ENCODE measurements at regions not wholly inside any gene's neighbourhood (a gene's known extent, or its start where the extent isn't known, plus 50 kb on each side); places are given as distances from the start of the nearest gene placed in this dataset.

GRCh38 chr4:158006990-158007389 lies 165.8 kb downstream of the GASK1B start:
- Histone ChIP-seq H3K9me3 (ENCODE audit: insufficient read depth, low read depth, low read length) (no peaks in the 10 kb centered on the region), H2AFZ (ENCODE audit: low read length) (no peak overlapping the region), H3K4me2 (ENCODE audit: low read depth, low read length, poor library complexity, severe bottlenecking) (no peak overlapping the region), H3K27me3 (ENCODE audit: insufficient read depth, low read length, poor library complexity, severe bottlenecking) (no peaks in the 10 kb centered on the region), H3K4me3 (ENCODE audit: low read length, poor library complexity, severe bottlenecking) (no peak overlapping the region), H4K20me1 (ENCODE audit: insufficient read depth, low read length, poor library complexity, severe bottlenecking) (no peaks in the 10 kb centered on the region), H3K36me3 (ENCODE audit: insufficient read depth, low read length) (no peaks in the 10 kb centered on the region), H3K4me1 (ENCODE audit: insufficient read depth, low read length, poor library complexity, severe bottlenecking) (no peaks in the 10 kb centered on the region), H3K9ac (ENCODE audit: low read depth, low read length, poor library complexity, severe bottlenecking) (no peak overlapping the region), H3F3A (ENCODE audit: low read depth) (no peaks in the 10 kb centered on the region), H3K9me2 (replicated peaks; ENCODE audit: low read depth, low read length) (no peaks in the 10 kb centered on the region), H3K79me2 (ENCODE audit: insufficient read depth, low read length) (no peaks in the 10 kb centered on the region)
- TF ChIP-seq EZH2phosphoT487 (IDR thresholded peaks at IDR 0.05; ENCODE audit: borderline replicate concordance) (no peak), CTCF (conservative IDR thresholded peaks at IDR 0.05; ENCODE audit: low read length) (no peak)

GRCh38 chr4:158005021-158005420 lies 167.8 kb downstream of the GASK1B start:
- no peaks in the 10 kb centered on the region for H4K20me1 ChIP-seq (ENCODE audit: insufficient read depth, low read length, poor library complexity, severe bottlenecking)
- TF ChIP-seq EZH2phosphoT487 (IDR thresholded peaks at IDR 0.05; ENCODE audit: borderline replicate concordance) (no peak), CTCF (conservative IDR thresholded peaks at IDR 0.05; ENCODE audit: low read length) (no peak)
- no peak overlapping the region for H3K9ac ChIP-seq (ENCODE audit: low read depth, low read length, poor library complexity, severe bottlenecking)
- no peaks in the 10 kb centered on the region for H3F3A ChIP-seq (ENCODE audit: low read depth)
- no peak overlapping the region for H3K4me3 ChIP-seq (ENCODE audit: low read length, poor library complexity, severe bottlenecking)
- no peak overlapping the region for H2AFZ ChIP-seq (ENCODE audit: low read length)
- H3K79me2 ChIP-seq (ENCODE audit: insufficient read depth, low read length) = no peaks in the 10 kb centered on the region
- H3K4me1 ChIP-seq (ENCODE audit: insufficient read depth, low read length, poor library complexity, severe bottlenecking) = no peaks in the 10 kb centered on the region
- no peaks in the 10 kb centered on the region for H3K36me3 ChIP-seq (ENCODE audit: insufficient read depth, low read length)
- H3K4me2 ChIP-seq (ENCODE audit: low read depth, low read length, poor library complexity, severe bottlenecking) = no peak overlapping the region
- H3K9me3 ChIP-seq (ENCODE audit: insufficient read depth, low read depth, low read length) = no peaks in the 10 kb centered on the region
- H3K9me2 ChIP-seq (replicated peaks; ENCODE audit: low read depth, low read length) = no peaks in the 10 kb centered on the region
- no peaks in the 10 kb centered on the region for H3K27me3 ChIP-seq (ENCODE audit: insufficient read depth, low read length, poor library complexity, severe bottlenecking)

GRCh38 chr4:158004101-158004500 lies 168.7 kb downstream of the GASK1B start:
- H4K20me1 ChIP-seq (ENCODE audit: insufficient read depth, low read length, poor library complexity, severe bottlenecking) = no peaks in the 10 kb centered on the region
- no peak overlapping the region for H2AFZ ChIP-seq (ENCODE audit: low read length)
- H3K9ac ChIP-seq (ENCODE audit: low read depth, low read length, poor library complexity, severe bottlenecking) = no peak overlapping the region
- H3K4me1 ChIP-seq (ENCODE audit: insufficient read depth, low read length, poor library complexity, severe bottlenecking) = no peaks in the 10 kb centered on the region
- H3K9me3 ChIP-seq (ENCODE audit: insufficient read depth, low read depth, low read length) = no peaks in the 10 kb centered on the region
- no peaks in the 10 kb centered on the region for H3K9me2 ChIP-seq (replicated peaks; ENCODE audit: low read depth, low read length)
- H3F3A ChIP-seq (ENCODE audit: low read depth) = no peaks in the 10 kb centered on the region
- H3K4me2 ChIP-seq (ENCODE audit: low read depth, low read length, poor library complexity, severe bottlenecking) = no peak overlapping the region
- TF ChIP-seq EZH2phosphoT487 (IDR thresholded peaks at IDR 0.05; ENCODE audit: borderline replicate concordance) = no peak
- TF ChIP-seq CTCF (conservative IDR thresholded peaks at IDR 0.05; ENCODE audit: low read length) = no peak
- H3K36me3 ChIP-seq (ENCODE audit: insufficient read depth, low read length) = no peaks in the 10 kb centered on the region
- H3K27me3 ChIP-seq (ENCODE audit: insufficient read depth, low read length, poor library complexity, severe bottlenecking) = no peaks in the 10 kb centered on the region
- H3K79me2 ChIP-seq (ENCODE audit: insufficient read depth, low read length) = no peaks in the 10 kb centered on the region
- H3K4me3 ChIP-seq (ENCODE audit: low read length, poor library complexity, severe bottlenecking) = no peak overlapping the region

All from Loucy (cell line).